Germinal center (tissue), 1 donor: ENCODE measurements at regions not wholly inside any gene's neighbourhood (a gene's known extent, or its start where the extent isn't known, plus 50 kb on each side); places are given as distances from the start of the nearest gene placed in this dataset.

ENCODE experiments used
- DNase-seq: peaks from one replicate; pipeline ENCODE4 v3.0.0; 2012; ENCODE audit warnings: mixed read lengths, low spot score

- no peak for DNase-seq
Observed at GRCh38 chr11:71356904-71357303, 91.3 kb downstream of the DHCR7 start.

DNA sequence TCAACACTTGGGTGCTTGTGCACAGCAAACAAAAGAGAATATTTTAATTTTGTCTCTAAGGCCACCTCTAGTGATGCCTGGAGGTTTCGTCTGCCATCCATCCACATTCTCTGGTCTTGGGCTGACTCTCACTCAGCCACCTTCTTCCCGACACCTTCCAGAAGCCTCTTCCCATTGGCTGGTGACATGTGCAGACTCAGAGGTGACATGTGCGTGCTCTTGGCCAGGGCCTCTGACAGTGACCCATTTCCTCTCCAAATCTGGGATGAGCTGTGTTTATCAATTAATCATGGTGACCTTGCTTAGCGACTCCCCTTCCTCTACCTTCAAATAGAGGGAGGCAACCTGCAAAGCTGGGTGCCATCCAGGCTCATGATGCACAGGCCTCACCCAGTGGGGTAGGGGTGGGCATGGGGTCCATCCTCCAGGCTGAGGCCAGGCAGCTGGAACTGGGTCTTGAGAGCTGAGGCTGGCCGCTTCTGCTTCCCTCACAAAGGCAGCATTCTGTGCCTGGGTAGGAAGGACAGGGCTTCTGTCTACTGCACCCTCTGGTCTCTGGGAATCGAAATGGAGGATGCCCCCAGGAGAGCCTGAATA lies 91.8 kb downstream of the DHCR7 start:
- DNase-seq = no peak

GRCh38 chr11:71355281-71355680 lies 92.9 kb downstream of the DHCR7 start:
- no peak for DNase-seq

- DNase-seq = no peak
Observed at GRCh38 chr11:71354394-71355105, 93.6 kb downstream of the DHCR7 start.

DNA sequence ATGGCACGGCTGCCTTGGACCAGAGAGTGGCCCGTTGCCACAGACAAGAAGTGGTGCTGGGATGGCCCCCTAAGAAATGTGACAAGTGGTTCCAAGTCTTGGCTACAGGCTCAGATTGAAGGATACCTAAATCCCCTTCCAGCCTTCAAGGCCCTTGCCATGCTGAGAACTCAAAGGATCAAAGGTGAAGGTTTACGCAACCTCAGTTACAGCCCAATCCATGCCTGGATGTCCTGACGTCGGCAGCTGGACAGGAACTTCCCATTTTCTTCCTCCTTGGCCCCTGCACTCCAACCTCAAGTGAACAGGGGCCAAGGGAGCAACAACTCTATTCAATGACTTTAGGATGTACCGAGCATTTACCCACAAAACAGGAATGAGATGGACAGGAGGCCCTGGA lies 95.4 kb downstream of the DHCR7 start:
- DNase-seq = no peak

DNA sequence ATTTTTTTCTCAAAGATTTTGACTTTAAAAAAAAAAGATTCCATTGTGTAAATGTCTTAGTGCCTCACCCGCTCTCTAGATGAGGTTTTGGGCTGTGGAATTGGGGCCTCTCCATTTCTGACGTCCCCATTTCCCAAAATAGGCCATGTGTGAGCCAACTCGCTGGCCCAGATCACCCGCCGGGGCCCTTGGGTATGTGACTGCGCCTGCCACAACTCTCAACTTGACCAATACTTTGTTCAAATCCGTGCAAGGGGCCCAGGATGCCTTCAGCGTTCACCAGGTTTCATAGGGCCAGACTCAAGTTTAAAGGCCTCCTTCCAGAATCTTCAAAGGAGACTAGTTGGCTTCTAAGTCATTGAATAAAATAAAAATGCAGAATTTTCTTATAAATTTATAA lies 96.0 kb downstream of the DHCR7 start:
- no peak for DNase-seq

DNA sequence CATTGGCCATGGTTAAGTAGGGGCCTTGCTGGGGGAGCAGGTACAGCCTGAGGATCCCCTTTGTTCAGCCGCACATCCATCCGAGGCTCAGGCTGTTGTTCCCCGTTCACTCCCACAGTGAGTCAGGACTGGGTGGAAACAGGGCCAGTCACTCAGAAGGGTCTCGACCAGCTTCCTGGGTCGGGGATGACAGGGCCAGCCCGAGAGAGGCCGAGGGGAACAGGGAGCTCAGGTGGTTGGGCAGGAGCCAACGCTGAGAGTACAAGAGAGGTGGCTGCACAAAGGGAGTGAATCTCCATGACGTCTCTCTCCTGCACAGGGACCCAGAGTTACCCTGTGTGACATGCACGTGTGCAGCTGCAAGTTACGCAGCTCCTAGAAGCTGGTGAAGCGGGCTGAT lies 97.2 kb upstream of the SHANK2 start:
- DNase-seq = no peak

- no peak for DNase-seq
Observed at GRCh38 chr11:71343828-71344400, 91.5 kb upstream of the SHANK2 start.

- DNase-seq = peak; percentile 61
Observed at GRCh38 chr11:71342951-71343827, 90.8 kb upstream of the SHANK2 start.

- DNase-seq = no peak
Observed at GRCh38 chr11:71342116-71342515, 89.7 kb upstream of the SHANK2 start.

DNA sequence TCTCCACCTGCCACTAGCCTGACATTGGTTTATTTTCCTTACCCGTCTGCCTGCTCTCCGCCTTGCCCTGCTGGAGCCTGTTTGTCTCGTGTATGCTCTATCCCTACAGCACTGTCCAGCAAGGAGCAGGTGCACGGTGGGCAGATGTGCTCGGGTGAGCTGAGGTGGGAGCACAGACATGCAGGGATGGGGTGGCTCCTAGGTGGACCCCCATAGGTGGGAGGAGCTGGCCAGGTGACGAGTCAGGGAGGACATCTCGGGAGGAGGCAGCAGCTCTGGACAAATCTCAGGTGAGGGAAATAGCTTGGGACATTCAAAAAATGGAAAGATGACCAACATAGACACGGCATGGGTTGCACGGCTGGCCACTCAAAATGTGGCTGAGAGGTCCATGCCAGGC lies 89.2 kb upstream of the SHANK2 start:
- no peak for DNase-seq

DNA sequence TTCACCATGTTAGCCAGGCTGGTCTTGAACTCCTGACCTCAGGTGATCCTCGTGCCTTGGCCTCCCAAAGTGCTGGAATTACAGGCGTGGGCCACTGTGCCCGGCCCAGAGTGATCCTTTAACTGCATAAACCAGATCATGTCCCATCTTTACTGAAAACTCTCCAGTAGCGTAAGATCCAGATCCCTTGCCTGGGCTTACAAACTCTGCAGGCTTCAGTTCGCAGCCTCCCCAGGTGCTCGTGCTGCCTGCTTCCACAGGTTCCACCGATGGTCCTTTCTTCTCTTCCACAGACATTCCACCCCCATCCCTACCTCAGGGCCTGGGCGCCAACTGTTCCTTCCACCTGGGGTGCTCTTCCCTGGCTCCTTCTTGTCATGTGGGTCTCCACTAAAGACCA lies 88.8 kb upstream of the SHANK2 start:
- no peak for DNase-seq

GRCh38 chr11:71340086-71340606 lies 87.8 kb upstream of the SHANK2 start:
- no peak for DNase-seq

DNA sequence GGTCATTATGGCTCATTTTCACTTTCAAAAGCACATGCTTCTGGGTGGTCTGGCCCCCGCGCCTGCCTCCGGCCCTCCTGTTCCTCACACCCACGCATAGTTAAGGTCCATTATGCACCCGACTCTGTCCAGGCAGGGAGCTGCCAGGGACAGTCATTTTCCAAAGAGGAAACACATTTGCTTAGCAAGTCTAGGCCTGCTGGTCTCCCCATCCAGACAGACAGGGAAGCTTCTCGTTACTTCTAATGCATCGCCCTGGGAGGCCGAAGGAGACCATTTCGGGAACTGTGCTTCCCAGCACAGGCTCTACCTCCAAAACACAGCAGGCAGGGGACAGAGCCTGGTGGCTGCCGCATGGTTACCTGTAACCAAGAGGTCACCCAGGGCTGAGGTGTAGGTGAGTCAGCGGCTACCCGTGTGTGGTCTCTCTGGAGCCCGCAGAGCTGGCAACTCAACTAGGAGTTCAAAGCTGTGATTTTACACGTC lies 87.1 kb upstream of the SHANK2 start:
- no peak for DNase-seq

- no peak for DNase-seq
Observed at GRCh38 chr11:71338801-71339395, 86.5 kb upstream of the SHANK2 start.

DNA sequence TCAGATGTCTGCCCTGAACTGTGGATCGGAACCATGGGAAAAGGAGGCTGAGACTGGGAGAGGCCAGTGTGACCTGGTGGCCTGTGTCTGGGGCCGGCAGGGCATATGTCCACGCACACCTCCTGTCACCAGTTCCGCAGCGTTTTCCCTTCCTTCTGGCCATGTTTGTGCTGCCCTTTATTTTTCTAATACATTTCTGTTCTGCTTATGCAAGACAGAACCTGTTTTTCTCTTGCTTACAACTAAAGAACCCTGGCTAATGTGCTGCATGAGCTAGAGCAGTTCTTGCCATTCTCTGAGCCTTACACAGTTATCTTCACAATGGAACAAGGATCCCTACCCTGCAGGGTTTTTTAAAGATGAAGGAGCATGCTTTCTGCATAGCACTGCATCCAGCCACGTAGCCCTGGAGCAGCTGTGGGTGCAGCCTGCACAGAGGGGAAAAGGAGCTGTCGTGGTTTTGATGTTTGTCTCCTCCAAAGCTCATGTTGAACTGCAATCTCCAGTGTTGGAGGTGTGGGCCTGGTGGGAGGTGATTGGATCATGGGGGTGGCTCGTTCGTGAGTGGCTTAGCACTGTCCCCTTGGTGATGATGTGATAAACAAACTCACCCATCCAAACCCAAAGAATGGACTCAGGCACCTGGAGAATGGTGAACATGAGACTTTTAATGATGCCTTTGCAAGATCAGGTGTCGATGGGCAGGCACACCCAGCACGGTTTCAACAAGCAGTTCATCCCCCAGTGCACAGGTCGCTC lies 84.8 kb upstream of the SHANK2 start:
- no peak for DNase-seq

GRCh38 chr11:71336176-71336995 lies 84.0 kb upstream of the SHANK2 start:
- DNase-seq = no peak

- DNase-seq = no peak
Observed at GRCh38 chr11:71335371-71335770, 83.0 kb upstream of the SHANK2 start.

- DNase-seq = no peak
Observed at GRCh38 chr11:71334191-71334590, 81.8 kb upstream of the SHANK2 start.

DNA sequence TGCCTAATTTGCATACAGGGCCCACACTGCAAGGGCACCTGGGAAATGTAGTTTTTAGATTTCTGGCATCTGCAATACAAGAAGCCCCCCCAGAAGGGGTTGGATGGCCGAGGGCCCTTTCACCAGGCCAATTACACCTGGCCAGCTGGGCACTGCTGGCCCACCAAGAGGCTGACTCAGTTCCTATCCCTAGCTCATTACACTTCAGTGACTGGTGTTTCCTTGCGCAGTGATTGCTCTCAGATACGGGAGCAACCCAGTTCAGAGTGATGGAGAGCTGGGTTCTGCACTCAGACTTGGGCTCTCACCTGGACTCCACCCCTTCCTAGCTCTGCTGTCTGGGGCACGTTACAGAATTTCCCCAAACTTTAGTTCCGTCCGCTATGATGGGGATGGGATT lies 81.1 kb upstream of the SHANK2 start:
- no peak for DNase-seq
